MCF 10A (cell line): ENCODE measurements at regions not wholly inside any gene's neighbourhood (a gene's known extent, or its start where the extent isn't known, plus 50 kb on each side); places are given as distances from the start of the nearest gene placed in this dataset.

Source experiments
- BruUV-seq: library from RNA; stranded (reverse); fragments of 400-500 nt; replicated peaks from 2 replicates; lab custom pipeline; 2021; lab: Mats Ljungman, UMichigan
- CTCF ChIA-PET: fragments of 300-600 bp; sonication (Branson Sonifier 250); formaldehyde crosslinking; extraction: SDS; loops from one replicate; lab custom pipeline; 2021; ENCODE audit warnings: antibody characterized with exemption, inconsistent platforms; lab: Yijun Ruan, JAX
- POLR2A ChIA-PET: fragments of 300-600, 350-650 bp; sonication (Branson Sonifier 250); formaldehyde crosslinking; extraction: SDS; loops from one replicate; lab custom pipeline; 2020; ENCODE audit warnings: antibody characterized with exemption, inconsistent platforms; lab: Yijun Ruan, JAX
- DNase-seq: peaks from one replicate; pipeline ENCODE4 v3.0.0-alpha.2; 2018; ENCODE audit not compliant: unreplicated experiment
- H3K27ac Mint-ChIP-seq: one replicate; pipeline ENCODE4 v1.8.0; 2022; ENCODE audit warnings: mild to moderate bottlenecking, low read depth, mixed read lengths; ENCODE audit not compliant: unreplicated experiment
- H3K27me3 Mint-ChIP-seq: one replicate; pipeline ENCODE4 v1.8.0; 2022; ENCODE audit warnings: mixed read lengths; ENCODE audit not compliant: insufficient read depth, unreplicated experiment
- H3K36me3 Mint-ChIP-seq: one replicate; pipeline ENCODE4 v1.8.0; 2022; ENCODE audit warnings: mild to moderate bottlenecking, moderate library complexity, mixed read lengths; ENCODE audit not compliant: insufficient read depth, unreplicated experiment
- H3K4me1 Mint-ChIP-seq: one replicate; pipeline ENCODE4 v1.8.0; 2022; ENCODE audit warnings: mixed read lengths; ENCODE audit not compliant: insufficient read depth, unreplicated experiment
- H3K4me3 Mint-ChIP-seq: one replicate; pipeline ENCODE4 v1.8.0; 2022; ENCODE audit warnings: mild to moderate bottlenecking, moderate library complexity, mixed read lengths; ENCODE audit not compliant: unreplicated experiment
- H3K9me3 Mint-ChIP-seq: one replicate; pipeline ENCODE4 v1.8.0; 2022; ENCODE audit warnings: mixed read lengths; ENCODE audit not compliant: unreplicated experiment
- CTCF ChIP-seq: fragments of 200-600 bp; IDR thresholded peaks from one replicate; pipeline ENCODE4 v1.8.0; 2022; ENCODE audit warnings: antibody characterized with exemption, mild to moderate bottlenecking; ENCODE audit not compliant: unreplicated experiment
- intact Hi-C: fragments of 100-400 bp; cut with micrococcal nuclease; formaldehyde crosslinking; loops from 2 replicates; pipeline ENCODE4 v1.14.1; 2022

- Mint-ChIP-seq H3K27ac (no peak overlapping the region), H3K9me3 (no peaks in the 10 kb centered on the region)
- intact Hi-C loops, result no loop called here
These were observed 281.7 kb upstream of the MC4R start for GRCh38 chr18:60654298-60654697.

GRCh38 chr18:60656553-60656952, 284.0 kb upstream of the MC4R start:
- no TSS peak for BruUV-seq
- no peak for DNase-seq
- TF ChIP-seq CTCF, result no peak
- H3K27me3 Mint-ChIP-seq, result peaks cover 84% of the 10 kb centered on the region
- H3K4me3 Mint-ChIP-seq, result no peak overlapping the region
- no peaks in the 10 kb centered on the region for H3K4me1 Mint-ChIP-seq
- no peaks in the 10 kb centered on the region for H3K9me3 Mint-ChIP-seq
- intact Hi-C loops, result no loop called here
- CTCF ChIA-PET, result interaction anchor here (0.7 to 2.2 kb wide), 2 partner anchors 11 to 716 kb away, joined by 3 to 11 read pairs; no protein-coding TSS in a partner anchor
- H3K27ac Mint-ChIP-seq, result no peak overlapping the region
- POLR2A ChIA-PET, result no interaction called here
- H3K36me3 Mint-ChIP-seq, result no peaks in the 10 kb centered on the region

More at GRCh38 chr18:60654298-60654697, 281.7 kb upstream of the MC4R start:
- H3K27me3 Mint-ChIP-seq, result peaks cover 85% of the 10 kb centered on the region
- no TSS peak for BruUV-seq
- TF ChIP-seq CTCF, result no peak
- no peak overlapping the region for H3K4me3 Mint-ChIP-seq
- DNase-seq, result no peak
- H3K4me1 Mint-ChIP-seq, result no peaks in the 10 kb centered on the region
- POLR2A ChIA-PET, result interaction anchor here (0.6 kb wide), 1 partner anchor 1052 kb away, joined by 3 read pairs; no protein-coding TSS in a partner anchor
- H3K36me3 Mint-ChIP-seq, result no peaks in the 10 kb centered on the region
- CTCF ChIA-PET, result interaction anchor here (0.6 to 1.5 kb wide), 2 partner anchors 14 to 667 kb away, joined by 3 read pairs; no protein-coding TSS in a partner anchor

GRCh38 chr18:60662491-60662890, 289.9 kb upstream of the MC4R start:
- BruUV-seq, result no TSS peak
- intact Hi-C loops, result no loop called here
- H3K27me3 Mint-ChIP-seq, result peaks cover 30% of the 10 kb centered on the region
- ChIA-PET POLR2A (no interaction called here), CTCF (no interaction called here)
- H3K27ac Mint-ChIP-seq, result no peak overlapping the region
- TF ChIP-seq CTCF, result no peak
- H3K4me3 Mint-ChIP-seq, result no peak overlapping the region
- H3K4me1 Mint-ChIP-seq, result no peaks in the 10 kb centered on the region
- no peaks in the 10 kb centered on the region for H3K36me3 Mint-ChIP-seq
- no peaks in the 10 kb centered on the region for H3K9me3 Mint-ChIP-seq
- no peak for DNase-seq

GRCh38 chr18:60663060-60663989, 290.8 kb upstream of the MC4R start:
- ChIA-PET POLR2A (interaction anchor here (0.6 kb wide), 1 partner anchor 976 kb away, joined by 3 read pairs; no protein-coding TSS in a partner anchor), CTCF (no interaction called here)
- no peaks in the 10 kb centered on the region for H3K4me1 Mint-ChIP-seq
- peaks cover 22% of the 10 kb centered on the region for H3K27me3 Mint-ChIP-seq
- no peak overlapping the region for H3K27ac Mint-ChIP-seq
- no peak for DNase-seq
- no TSS peak for BruUV-seq
- no peaks in the 10 kb centered on the region for H3K36me3 Mint-ChIP-seq
- no peak overlapping the region for H3K4me3 Mint-ChIP-seq
- no peak for TF ChIP-seq CTCF
- intact Hi-C loops, result no loop called here
- no peaks in the 10 kb centered on the region for H3K9me3 Mint-ChIP-seq
